ENCODE measurements at regions not wholly inside any gene's neighbourhood (a gene's known extent, or its start where the extent isn't known, plus 50 kb on each side); places are given as distances from the start of the nearest gene placed in this dataset.

DNA sequence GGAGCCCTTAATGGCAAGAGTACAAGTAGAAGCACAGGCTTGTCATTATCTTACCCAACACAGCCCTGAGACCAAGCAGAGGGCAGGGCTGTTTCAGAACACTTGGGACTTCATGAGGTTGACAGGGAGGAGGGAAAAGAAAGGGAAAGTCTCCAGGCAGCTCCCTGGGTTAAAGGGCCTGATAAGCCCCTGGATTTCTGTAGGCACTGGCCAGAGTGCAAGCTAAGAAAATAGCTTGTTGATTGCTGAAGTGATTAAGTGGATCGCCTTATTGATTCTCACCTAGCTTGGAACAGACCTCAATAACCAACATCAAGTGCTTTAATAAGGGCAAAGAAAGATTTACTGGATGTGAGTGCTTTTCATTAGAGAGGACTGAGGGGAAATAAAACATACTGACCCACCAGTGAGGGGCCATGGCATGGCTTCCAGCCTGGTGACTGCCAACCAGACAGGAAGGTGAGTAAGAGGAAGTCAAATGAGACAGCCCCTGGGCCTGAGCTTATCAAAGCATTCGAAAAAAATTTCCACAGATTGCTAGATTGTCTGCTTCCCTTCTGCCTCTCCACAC, 121.4 kb upstream of the NFIA start:
- peaks cover 10% of the 10 kb centered on the region for H3K4me1 ChIP-seq (ENCODE audit: control insufficient read depth, insufficient read depth, low read depth, low read length)
- no peak overlapping the region for H2BK15ac ChIP-seq (ENCODE audit: low read depth, poor library complexity, severe bottlenecking)
- no peak overlapping the region for H2BK120ac ChIP-seq (ENCODE audit: low read depth, low read length)
- no peaks in the 10 kb centered on the region for H3K79me1 ChIP-seq (replicated peaks; ENCODE audit: low read length, poor library complexity, severe bottlenecking)
- WGBS = 38% methylated on average over 1 of the region's 2 CpGs
- no peak for DNase-seq
- H3K4me3 ChIP-seq (ENCODE audit: insufficient read depth in 1 of 2, low read depth in 1 of 2, low read length in 2 of 2) = no peak overlapping the region
- H3K27ac ChIP-seq (ENCODE audit: low read length, poor library complexity, severe bottlenecking) = peak overlapping the region; percentile 16
- H3K18ac ChIP-seq (ENCODE audit: low read depth in 1 of 2, low read length in 2 of 2) = no peak overlapping the region
- no peak overlapping the region for H4K8ac ChIP-seq (ENCODE audit: low read length)
- H2AK5ac ChIP-seq (ENCODE audit: low read length, severe bottlenecking) = no peak overlapping the region
- no peak overlapping the region for H3K14ac ChIP-seq (ENCODE audit: low read length in 2 of 2)
- no peak overlapping the region for H2BK12ac ChIP-seq (ENCODE audit: low read length in 2 of 2)
- H2BK5ac ChIP-seq (ENCODE audit: low read depth, low read length, poor library complexity, severe bottlenecking) = no peak overlapping the region
- H4K91ac ChIP-seq (ENCODE audit: low read length) = no peak overlapping the region
- no peaks in the 10 kb centered on the region for H3K27me3 ChIP-seq (ENCODE audit: control insufficient read depth in 1 of 2, insufficient read depth in 1 of 2, low read length in 2 of 2)
- H3K4ac ChIP-seq (ENCODE audit: low read depth in 1 of 2, low read length in 2 of 2) = no peak overlapping the region
- H3K36me3 ChIP-seq (ENCODE audit: control insufficient read depth in 1 of 2, insufficient read depth in 2 of 2, low read depth in 1 of 2, low read length in 2 of 2) = no peaks in the 10 kb centered on the region
- H3K4me2 ChIP-seq (ENCODE audit: low read length, poor library complexity, severe bottlenecking) = no peak overlapping the region
- H3K9ac ChIP-seq (ENCODE audit: low read length) = no peak overlapping the region
- H2AFZ ChIP-seq (ENCODE audit: low read depth, low read length) = no peak overlapping the region
- H3K23ac ChIP-seq (ENCODE audit: low read length in 2 of 2) = no peak overlapping the region
- peaks cover 14% of the 10 kb centered on the region for H3K9me3 ChIP-seq (ENCODE audit: control insufficient read depth, low read length)

DNA sequence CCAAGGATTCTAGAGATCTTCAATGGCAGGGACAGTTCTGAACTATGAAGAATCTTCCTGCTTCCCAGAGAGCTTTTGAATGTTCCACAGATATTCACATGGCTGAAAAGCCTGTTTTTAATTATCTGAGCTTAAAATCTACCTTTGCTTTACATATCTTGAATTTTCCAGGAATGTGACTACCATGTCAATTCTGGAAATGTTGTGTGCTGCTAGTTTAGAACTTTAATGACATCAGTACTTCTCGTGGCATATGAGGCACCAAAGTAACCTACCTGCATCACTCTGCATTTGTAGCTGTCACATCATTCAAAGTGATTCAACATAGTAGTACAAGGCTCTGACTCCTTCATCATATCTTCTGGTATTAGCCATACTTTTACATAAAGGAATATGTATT, 122.7 kb upstream of the NFIA start:
- Histone ChIP-seq H2AK5ac (ENCODE audit: low read length, severe bottlenecking) (no peak overlapping the region), H3K9me3 (ENCODE audit: control insufficient read depth, low read length) (peaks cover 8% of the 10 kb centered on the region), H3K9ac (ENCODE audit: low read length) (no peak overlapping the region), H3K36me3 (ENCODE audit: control insufficient read depth in 1 of 2, insufficient read depth in 2 of 2, low read depth in 1 of 2, low read length in 2 of 2) (no peaks in the 10 kb centered on the region), H2BK15ac (ENCODE audit: low read depth, poor library complexity, severe bottlenecking) (no peak overlapping the region), H3K18ac (ENCODE audit: low read depth in 1 of 2, low read length in 2 of 2) (no peak overlapping the region), H3K4ac (ENCODE audit: low read depth in 1 of 2, low read length in 2 of 2) (no peak overlapping the region), H2BK5ac (ENCODE audit: low read depth, low read length, poor library complexity, severe bottlenecking) (no peak overlapping the region), H2AFZ (ENCODE audit: low read depth, low read length) (no peak overlapping the region), H4K8ac (ENCODE audit: low read length) (no peak overlapping the region), H3K27ac (ENCODE audit: low read length, poor library complexity, severe bottlenecking) (no peak overlapping the region), H3K14ac (ENCODE audit: low read length in 2 of 2) (no peak overlapping the region), H4K91ac (ENCODE audit: low read length) (no peak overlapping the region), H3K4me1 (ENCODE audit: control insufficient read depth, insufficient read depth, low read depth, low read length) (peaks cover 10% of the 10 kb centered on the region), H3K4me2 (ENCODE audit: low read length, poor library complexity, severe bottlenecking) (no peak overlapping the region), H2BK12ac (ENCODE audit: low read length in 2 of 2) (no peak overlapping the region), H3K4me3 (ENCODE audit: insufficient read depth in 1 of 2, low read depth in 1 of 2, low read length in 2 of 2) (no peak overlapping the region), H3K79me1 (replicated peaks; ENCODE audit: low read length, poor library complexity, severe bottlenecking) (no peaks in the 10 kb centered on the region), H3K27me3 (ENCODE audit: control insufficient read depth in 1 of 2, insufficient read depth in 1 of 2, low read length in 2 of 2) (no peaks in the 10 kb centered on the region), H3K23ac (ENCODE audit: low read length in 2 of 2) (no peak overlapping the region), H2BK120ac (ENCODE audit: low read depth, low read length) (no peak overlapping the region)
- WGBS = 80% methylated on average over 1 of the region's 1 CpG
- no peak for DNase-seq

DNA sequence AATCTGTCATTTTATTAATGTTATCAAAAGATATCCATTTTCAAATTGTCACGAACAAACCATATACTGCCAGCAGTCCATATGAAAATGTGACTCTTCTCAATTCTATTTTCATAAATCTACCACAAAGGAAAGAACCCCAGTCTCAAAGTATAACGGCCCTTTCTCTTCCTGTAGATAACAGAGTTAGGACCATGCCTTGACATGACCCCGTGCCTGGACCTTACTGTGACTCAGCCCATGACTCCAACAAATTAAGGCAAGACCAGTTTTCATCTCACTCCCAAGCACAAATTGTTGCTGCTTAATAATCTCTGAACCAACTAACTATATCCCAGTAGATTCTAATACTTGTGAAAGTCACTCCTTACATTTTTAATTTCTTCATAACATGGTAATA, 124.4 kb upstream of the NFIA start:
- no peak overlapping the region for H3K18ac ChIP-seq (ENCODE audit: low read depth in 1 of 2, low read length in 2 of 2)
- no peak overlapping the region for H2AK5ac ChIP-seq (ENCODE audit: low read length, severe bottlenecking)
- H2BK5ac ChIP-seq (ENCODE audit: low read depth, low read length, poor library complexity, severe bottlenecking) = no peak overlapping the region
- H3K9ac ChIP-seq (ENCODE audit: low read length) = no peak overlapping the region
- no peak overlapping the region for H3K4me2 ChIP-seq (ENCODE audit: low read length, poor library complexity, severe bottlenecking)
- H3K27me3 ChIP-seq (ENCODE audit: control insufficient read depth in 1 of 2, insufficient read depth in 1 of 2, low read length in 2 of 2) = no peaks in the 10 kb centered on the region
- no peak overlapping the region for H2BK12ac ChIP-seq (ENCODE audit: low read length in 2 of 2)
- no peak overlapping the region for H3K4ac ChIP-seq (ENCODE audit: low read depth in 1 of 2, low read length in 2 of 2)
- H3K4me1 ChIP-seq (ENCODE audit: control insufficient read depth, insufficient read depth, low read depth, low read length) = peaks cover 7% of the 10 kb centered on the region
- 67% methylated on average over 3 of the region's 3 CpGs for WGBS
- H3K36me3 ChIP-seq (ENCODE audit: control insufficient read depth in 1 of 2, insufficient read depth in 2 of 2, low read depth in 1 of 2, low read length in 2 of 2) = no peaks in the 10 kb centered on the region
- no peak overlapping the region for H3K4me3 ChIP-seq (ENCODE audit: insufficient read depth in 1 of 2, low read depth in 1 of 2, low read length in 2 of 2)
- no peak overlapping the region for H3K23ac ChIP-seq (ENCODE audit: low read length in 2 of 2)
- no peak for DNase-seq
- no peak overlapping the region for H4K91ac ChIP-seq (ENCODE audit: low read length)
- no peak overlapping the region for H2BK120ac ChIP-seq (ENCODE audit: low read depth, low read length)
- no peak overlapping the region for H3K14ac ChIP-seq (ENCODE audit: low read length in 2 of 2)
- no peak overlapping the region for H2AFZ ChIP-seq (ENCODE audit: low read depth, low read length)
- peaks cover 5% of the 10 kb centered on the region for H3K9me3 ChIP-seq (ENCODE audit: control insufficient read depth, low read length)
- H3K27ac ChIP-seq (ENCODE audit: low read length, poor library complexity, severe bottlenecking) = no peak overlapping the region
- no peaks in the 10 kb centered on the region for H3K79me1 ChIP-seq (replicated peaks; ENCODE audit: low read length, poor library complexity, severe bottlenecking)
- no peak overlapping the region for H4K8ac ChIP-seq (ENCODE audit: low read length)
- H2BK15ac ChIP-seq (ENCODE audit: low read depth, poor library complexity, severe bottlenecking) = no peak overlapping the region

DNA sequence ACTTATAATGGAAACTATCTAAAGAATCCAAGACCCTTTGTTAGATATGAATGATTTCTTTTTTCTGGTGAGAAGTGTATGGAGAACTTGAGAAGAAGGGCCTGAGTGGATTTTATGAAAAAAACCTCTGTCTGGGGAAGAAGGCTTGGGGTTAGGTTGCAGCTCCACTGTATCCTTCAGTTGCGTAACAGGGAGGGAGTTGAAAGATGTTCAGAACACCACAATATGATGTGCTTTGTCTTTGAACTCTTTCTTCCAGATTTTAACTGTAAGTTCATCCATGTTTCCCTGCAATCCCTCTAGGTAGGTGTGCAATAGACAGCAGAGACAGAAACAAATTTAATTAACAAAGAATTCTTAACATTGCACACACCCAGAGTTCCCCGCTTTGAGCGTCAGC, 125.8 kb upstream of the NFIA start:
- no peaks in the 10 kb centered on the region for H3K36me3 ChIP-seq (ENCODE audit: control insufficient read depth in 1 of 2, insufficient read depth in 2 of 2, low read depth in 1 of 2, low read length in 2 of 2)
- H2AFZ ChIP-seq (ENCODE audit: low read depth, low read length) = no peak overlapping the region
- H3K27ac ChIP-seq (ENCODE audit: low read length, poor library complexity, severe bottlenecking) = no peak overlapping the region
- H3K79me1 ChIP-seq (replicated peaks; ENCODE audit: low read length, poor library complexity, severe bottlenecking) = no peaks in the 10 kb centered on the region
- no peak overlapping the region for H3K18ac ChIP-seq (ENCODE audit: low read depth in 1 of 2, low read length in 2 of 2)
- H4K91ac ChIP-seq (ENCODE audit: low read length) = no peak overlapping the region
- no peak overlapping the region for H4K8ac ChIP-seq (ENCODE audit: low read length)
- H3K4me3 ChIP-seq (ENCODE audit: insufficient read depth in 1 of 2, low read depth in 1 of 2, low read length in 2 of 2) = no peak overlapping the region
- H2BK5ac ChIP-seq (ENCODE audit: low read depth, low read length, poor library complexity, severe bottlenecking) = no peak overlapping the region
- H2BK12ac ChIP-seq (ENCODE audit: low read length in 2 of 2) = no peak overlapping the region
- no peak overlapping the region for H2BK15ac ChIP-seq (ENCODE audit: low read depth, poor library complexity, severe bottlenecking)
- H3K4ac ChIP-seq (ENCODE audit: low read depth in 1 of 2, low read length in 2 of 2) = no peak overlapping the region
- no peak for DNase-seq
- no peak overlapping the region for H3K23ac ChIP-seq (ENCODE audit: low read length in 2 of 2)
- no peaks in the 10 kb centered on the region for H3K27me3 ChIP-seq (ENCODE audit: control insufficient read depth in 1 of 2, insufficient read depth in 1 of 2, low read length in 2 of 2)
- no peak overlapping the region for H2BK120ac ChIP-seq (ENCODE audit: low read depth, low read length)
- H3K9me3 ChIP-seq (ENCODE audit: control insufficient read depth, low read length) = peaks cover 5% of the 10 kb centered on the region
- no peak overlapping the region for H3K14ac ChIP-seq (ENCODE audit: low read length in 2 of 2)
- 94% methylated on average over 3 of the region's 3 CpGs for WGBS
- H2AK5ac ChIP-seq (ENCODE audit: low read length, severe bottlenecking) = no peak overlapping the region
- H3K4me2 ChIP-seq (ENCODE audit: low read length, poor library complexity, severe bottlenecking) = no peak overlapping the region
- peaks cover 4% of the 10 kb centered on the region for H3K4me1 ChIP-seq (ENCODE audit: control insufficient read depth, insufficient read depth, low read depth, low read length)
- no peak overlapping the region for H3K9ac ChIP-seq (ENCODE audit: low read length)
